GM23338 (cell line): ENCODE measurements at regions not wholly inside any gene's neighbourhood (a gene's known extent, or its start where the extent isn't known, plus 50 kb on each side); places are given as distances from the start of the nearest gene placed in this dataset.

Source experiments
- ATAC-seq: fragments of 200-7000 bp; cut with Tn5 transposase; 3 replicates; pipeline ENCODE4 v1.9.1; 2020
- DNase-seq: peaks from one replicate; pipeline ENCODE4 v3.0.0-alpha.2; 2015; ENCODE audit warnings: low spot score
- H2AFZ ChIP-seq: fragments of 200-600 bp; sonication (generic); 2 replicates; pipeline ENCODE4 v1.8.0; 2016; ENCODE audit warnings: antibody characterized with exemption, mild to moderate bottlenecking, moderate library complexity
- H3F3A ChIP-seq: fragments of 200-600 bp; sonication (generic); replicated peaks from 2 replicates; pipeline ENCODE4 v1.8.0; 2017; ENCODE audit warnings: antibody characterized with exemption, mixed run types, low read depth
- H3K27ac ChIP-seq: fragments of 200-600 bp; sonication (generic); 2 replicates; pipeline ENCODE4 v1.6.1; 2016; ENCODE audit warnings: low read depth
- H3K27me3 ChIP-seq: fragments of 200-600 bp; sonication (generic); 2 replicates; pipeline ENCODE4 v1.8.0; 2016; ENCODE audit warnings: mild to moderate bottlenecking, mixed run types, moderate library complexity; ENCODE audit not compliant: insufficient read depth
- H3K36me3 ChIP-seq: fragments of 200-600 bp; sonication (generic); 2 replicates; pipeline ENCODE4 v1.8.0; 2016; ENCODE audit warnings: mild to moderate bottlenecking; ENCODE audit not compliant: insufficient read depth
- H3K4me1 ChIP-seq: fragments of 200-600 bp; sonication (generic); 2 replicates; pipeline ENCODE4 v1.8.0; 2016; ENCODE audit warnings: mild to moderate bottlenecking, moderate library complexity; ENCODE audit not compliant: insufficient read depth
- H3K4me2 ChIP-seq: fragments of 200-600 bp; sonication (generic); 2 replicates; pipeline ENCODE4 v1.7.1; 2017; ENCODE audit warnings: mixed run types
- H3K4me3 ChIP-seq: fragments of 200-600 bp; sonication (generic); 2 replicates; pipeline ENCODE4 v1.6.1; 2016; ENCODE audit warnings: mixed run types
- H3K79me2 ChIP-seq: fragments of 200-600 bp; sonication (generic); replicated peaks from 2 replicates; pipeline ENCODE4 v1.8.0; 2017; ENCODE audit warnings: mild to moderate bottlenecking; ENCODE audit not compliant: insufficient read depth
- H3K9me2 ChIP-seq: fragments of 200-600 bp; sonication (generic); 2 replicates; pipeline ENCODE4 v1.8.0; 2017; ENCODE audit not compliant: insufficient read depth
- H4K20me1 ChIP-seq: fragments of 200-600 bp; sonication (generic); replicated peaks from 2 replicates; pipeline ENCODE4 v1.8.0; 2017; ENCODE audit warnings: mild to moderate bottlenecking; ENCODE audit not compliant: insufficient read depth
- H3K27ac Mint-ChIP-seq: 2 replicates; pipeline ENCODE4 v1.8.0; 2020; ENCODE audit warnings: inconsistent platforms, mild to moderate bottlenecking, moderate library complexity, mixed read lengths
- H3K27me3 Mint-ChIP-seq: 3 replicates; pipeline ENCODE4 v1.8.0; 2022; ENCODE audit warnings: low read depth, mild to moderate bottlenecking, moderate library complexity, mixed read lengths, inconsistent platforms; ENCODE audit not compliant: insufficient read depth, poor library complexity
- H3K36me3 Mint-ChIP-seq: 3 replicates; pipeline ENCODE4 v1.8.0; 2021; ENCODE audit warnings: low read depth, mild to moderate bottlenecking, inconsistent platforms, moderate library complexity, mixed read lengths
- H3K4me1 Mint-ChIP-seq: 3 replicates; pipeline ENCODE4 v1.8.0; 2020; ENCODE audit warnings: mild to moderate bottlenecking, inconsistent platforms, mixed read lengths
- H3K4me3 Mint-ChIP-seq: 3 replicates; pipeline ENCODE4 v1.8.0; 2021; ENCODE audit warnings: moderate library complexity, mild to moderate bottlenecking, inconsistent platforms, mixed read lengths
- H3K9me3 Mint-ChIP-seq: 3 replicates; pipeline ENCODE4 v1.8.0; 2020; ENCODE audit warnings: moderate library complexity, mild to moderate bottlenecking, inconsistent platforms, mixed read lengths
- JUNB ChIP-seq: IDR thresholded peaks from one replicate; pipeline ENCODE4 v1.6.1; 2016; ENCODE audit warnings: antibody characterized with exemption; ENCODE audit not compliant: unreplicated experiment
- NANOG ChIP-seq: IDR thresholded peaks from 2 replicates; pipeline ENCODE4 v1.6.1; 2016; ENCODE audit warnings: antibody characterized with exemption, borderline replicate concordance
- TF ChIP-seq, protein P1 (sequence below): fragments of 250-450 bp; sonication (Bioruptor Pico); IDR thresholded peaks from 2 replicates; pipeline ENCODE4 v1.5.0; 2020; ENCODE audit warnings: mild to moderate bottlenecking, moderate library complexity
- TF ChIP-seq, protein P2 (sequence below), 2 experiments: fragments of 200-600 bp in 1 of 2; sonication (generic) in 1 of 2; conservative IDR thresholded peaks; 2 replicates each; pipeline versions ENCODE4 v1.5.1 to v1.6.1; 2016 to 2017; ENCODE audit warnings: antibody characterized with exemption in 2 of 2, low read depth in 2 of 2, mild to moderate bottlenecking in 2 of 2, moderate library complexity in 1 of 2
- TF ChIP-seq, protein P3 (sequence below): IDR thresholded peaks from one replicate; pipeline ENCODE4 v1.6.1; 2018; ENCODE audit warnings: antibody characterized with exemption; ENCODE audit not compliant: unreplicated experiment

DNA sequence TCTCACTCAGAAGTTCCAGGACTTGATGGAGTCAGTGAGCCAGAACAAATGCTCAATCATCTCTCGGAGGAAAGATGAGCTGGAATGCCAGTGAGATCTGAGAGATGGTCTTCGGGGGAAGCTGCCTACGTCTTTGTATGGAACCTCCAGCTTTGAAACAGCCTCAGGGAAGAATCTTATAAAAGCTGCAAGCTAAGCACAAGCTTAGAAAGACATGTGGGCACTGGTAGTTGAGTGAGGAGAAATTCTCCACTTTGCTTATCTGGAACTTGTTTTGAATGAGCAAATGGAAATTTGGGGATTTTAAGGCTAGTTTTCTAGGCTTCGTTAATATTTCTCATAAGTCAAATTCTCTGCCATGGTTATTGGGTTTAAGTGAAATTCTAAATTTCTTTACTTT, 594.4 kb downstream of the QKI start:
- Mint-ChIP-seq H3K27ac (no peak overlapping the region), H3K9me3 (no peaks in the 10 kb centered on the region; the same call in 2 of the 3 replicates), H3K36me3 (no peaks in the 10 kb centered on the region), H3K4me1 (no peaks in the 10 kb centered on the region), H3K4me3 (no peak overlapping the region), H3K27me3 (no peaks in the 10 kb centered on the region)
- Histone ChIP-seq H2AFZ (no peak overlapping the region; the same call in 1 of the 2 replicates), H3K79me2 (no peaks in the 10 kb centered on the region), H4K20me1 (no peaks in the 10 kb centered on the region), H3K27ac (no peak overlapping the region), H3F3A (no peaks in the 10 kb centered on the region), H3K9me2 (no peaks in the 10 kb centered on the region), H3K36me3 (no peaks in the 10 kb centered on the region), H3K4me3 (no peak overlapping the region), H3K27me3 (no peaks in the 10 kb centered on the region), H3K4me1 (no peaks in the 10 kb centered on the region), H3K4me2 (no peak overlapping the region)
- TF ChIP-seq JUNB: no peak
- TF ChIP-seq, protein P1, sequence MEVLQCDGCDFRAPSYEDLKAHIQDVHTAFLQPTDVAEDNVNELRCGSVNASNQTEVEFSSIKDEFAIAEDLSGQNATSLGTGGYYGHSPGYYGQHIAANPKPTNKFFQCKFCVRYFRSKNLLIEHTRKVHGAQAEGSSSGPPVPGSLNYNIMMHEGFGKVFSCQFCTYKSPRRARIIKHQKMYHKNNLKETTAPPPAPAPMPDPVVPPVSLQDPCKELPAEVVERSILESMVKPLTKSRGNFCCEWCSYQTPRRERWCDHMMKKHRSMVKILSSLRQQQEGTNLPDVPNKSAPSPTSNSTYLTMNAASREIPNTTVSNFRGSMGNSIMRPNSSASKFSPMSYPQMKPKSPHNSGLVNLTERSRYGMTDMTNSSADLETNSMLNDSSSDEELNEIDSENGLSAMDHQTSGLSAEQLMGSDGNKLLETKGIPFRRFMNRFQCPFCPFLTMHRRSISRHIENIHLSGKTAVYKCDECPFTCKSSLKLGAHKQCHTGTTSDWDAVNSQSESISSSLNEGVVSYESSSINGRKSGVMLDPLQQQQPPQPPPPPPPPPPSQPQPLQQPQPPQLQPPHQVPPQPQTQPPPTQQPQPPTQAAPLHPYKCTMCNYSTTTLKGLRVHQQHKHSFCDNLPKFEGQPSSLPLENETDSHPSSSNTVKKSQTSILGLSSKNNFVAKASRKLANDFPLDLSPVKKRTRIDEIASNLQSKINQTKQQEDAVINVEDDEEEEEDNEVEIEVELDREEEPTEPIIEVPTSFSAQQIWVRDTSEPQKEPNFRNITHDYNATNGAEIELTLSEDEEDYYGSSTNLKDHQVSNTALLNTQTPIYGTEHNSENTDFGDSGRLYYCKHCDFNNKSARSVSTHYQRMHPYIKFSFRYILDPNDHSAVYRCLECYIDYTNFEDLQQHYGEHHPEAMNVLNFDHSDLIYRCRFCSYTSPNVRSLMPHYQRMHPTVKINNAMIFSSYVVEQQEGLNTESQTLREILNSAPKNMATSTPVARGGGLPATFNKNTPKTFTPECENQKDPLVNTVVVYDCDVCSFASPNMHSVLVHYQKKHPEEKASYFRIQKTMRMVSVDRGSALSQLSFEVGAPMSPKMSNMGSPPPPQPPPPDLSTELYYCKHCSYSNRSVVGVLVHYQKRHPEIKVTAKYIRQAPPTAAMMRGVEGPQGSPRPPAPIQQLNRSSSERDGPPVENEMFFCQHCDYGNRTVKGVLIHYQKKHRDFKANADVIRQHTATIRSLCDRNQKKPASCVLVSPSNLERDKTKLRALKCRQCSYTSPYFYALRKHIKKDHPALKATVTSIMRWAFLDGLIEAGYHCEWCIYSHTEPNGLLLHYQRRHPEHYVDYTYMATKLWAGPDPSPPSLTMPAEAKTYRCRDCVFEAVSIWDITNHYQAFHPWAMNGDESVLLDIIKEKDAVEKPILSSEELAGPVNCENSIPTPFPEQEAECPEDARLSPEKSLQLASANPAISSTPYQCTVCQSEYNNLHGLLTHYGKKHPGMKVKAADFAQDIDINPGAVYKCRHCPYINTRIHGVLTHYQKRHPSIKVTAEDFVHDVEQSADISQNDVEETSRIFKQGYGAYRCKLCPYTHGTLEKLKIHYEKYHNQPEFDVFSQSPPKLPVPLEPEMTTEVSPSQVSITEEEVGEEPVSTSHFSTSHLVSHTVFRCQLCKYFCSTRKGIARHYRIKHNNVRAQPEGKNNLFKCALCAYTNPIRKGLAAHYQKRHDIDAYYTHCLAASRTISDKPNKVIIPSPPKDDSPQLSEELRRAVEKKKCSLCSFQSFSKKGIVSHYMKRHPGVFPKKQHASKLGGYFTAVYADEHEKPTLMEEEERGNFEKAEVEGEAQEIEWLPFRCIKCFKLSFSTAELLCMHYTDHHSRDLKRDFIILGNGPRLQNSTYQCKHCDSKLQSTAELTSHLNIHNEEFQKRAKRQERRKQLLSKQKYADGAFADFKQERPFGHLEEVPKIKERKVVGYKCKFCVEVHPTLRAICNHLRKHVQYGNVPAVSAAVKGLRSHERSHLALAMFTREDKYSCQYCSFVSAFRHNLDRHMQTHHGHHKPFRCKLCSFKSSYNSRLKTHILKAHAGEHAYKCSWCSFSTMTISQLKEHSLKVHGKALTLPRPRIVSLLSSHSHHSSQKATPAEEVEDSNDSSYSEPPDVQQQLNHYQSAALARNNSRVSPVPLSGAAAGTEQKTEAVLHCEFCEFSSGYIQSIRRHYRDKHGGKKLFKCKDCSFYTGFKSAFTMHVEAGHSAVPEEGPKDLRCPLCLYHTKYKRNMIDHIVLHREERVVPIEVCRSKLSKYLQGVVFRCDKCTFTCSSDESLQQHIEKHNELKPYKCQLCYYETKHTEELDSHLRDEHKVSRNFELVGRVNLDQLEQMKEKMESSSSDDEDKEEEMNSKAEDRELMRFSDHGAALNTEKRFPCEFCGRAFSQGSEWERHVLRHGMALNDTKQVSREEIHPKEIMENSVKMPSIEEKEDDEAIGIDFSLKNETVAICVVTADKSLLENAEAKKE (CRISPR knock-in tag): no peak
- no peak for TF ChIP-seq NANOG
- DNase-seq: no peak
- no peak for ATAC-seq

DNA sequence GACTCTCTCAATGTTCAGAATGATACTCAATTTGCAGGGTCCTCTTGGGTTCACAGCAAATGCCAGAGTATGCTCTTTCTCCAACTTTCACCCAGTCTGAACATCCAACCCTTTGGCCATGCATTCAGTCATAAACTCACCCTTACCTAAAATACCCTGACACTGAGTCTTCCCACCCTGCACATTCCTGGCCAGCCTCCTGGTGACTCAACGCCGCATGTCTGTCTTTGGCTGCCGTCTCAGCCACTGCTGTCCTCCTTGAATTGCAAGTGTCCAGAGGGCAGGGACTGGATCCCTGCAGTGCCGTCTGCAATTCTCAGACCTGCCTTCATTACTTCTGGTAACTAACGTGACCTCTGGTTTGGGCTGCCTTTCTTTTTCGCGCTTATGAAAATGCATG, 593.4 kb downstream of the QKI start:
- Mint-ChIP-seq H3K4me1 (no peaks in the 10 kb centered on the region), H3K9me3 (no peaks in the 10 kb centered on the region; the same call in 2 of the 3 replicates), H3K27ac (no peak overlapping the region), H3K27me3 (no peaks in the 10 kb centered on the region), H3K4me3 (no peak overlapping the region), H3K36me3 (no peaks in the 10 kb centered on the region)
- Histone ChIP-seq H2AFZ (no peak overlapping the region), H3F3A (no peaks in the 10 kb centered on the region), H3K4me3 (no peak overlapping the region), H4K20me1 (no peaks in the 10 kb centered on the region), H3K27ac (no peak overlapping the region), H3K27me3 (no peaks in the 10 kb centered on the region), H3K79me2 (no peaks in the 10 kb centered on the region), H3K4me2 (no peak overlapping the region), H3K4me1 (no peaks in the 10 kb centered on the region), H3K36me3 (no peaks in the 10 kb centered on the region), H3K9me2 (no peaks in the 10 kb centered on the region)
- ATAC-seq: no peak
- DNase-seq: no peak
- TF ChIP-seq, protein P2, sequence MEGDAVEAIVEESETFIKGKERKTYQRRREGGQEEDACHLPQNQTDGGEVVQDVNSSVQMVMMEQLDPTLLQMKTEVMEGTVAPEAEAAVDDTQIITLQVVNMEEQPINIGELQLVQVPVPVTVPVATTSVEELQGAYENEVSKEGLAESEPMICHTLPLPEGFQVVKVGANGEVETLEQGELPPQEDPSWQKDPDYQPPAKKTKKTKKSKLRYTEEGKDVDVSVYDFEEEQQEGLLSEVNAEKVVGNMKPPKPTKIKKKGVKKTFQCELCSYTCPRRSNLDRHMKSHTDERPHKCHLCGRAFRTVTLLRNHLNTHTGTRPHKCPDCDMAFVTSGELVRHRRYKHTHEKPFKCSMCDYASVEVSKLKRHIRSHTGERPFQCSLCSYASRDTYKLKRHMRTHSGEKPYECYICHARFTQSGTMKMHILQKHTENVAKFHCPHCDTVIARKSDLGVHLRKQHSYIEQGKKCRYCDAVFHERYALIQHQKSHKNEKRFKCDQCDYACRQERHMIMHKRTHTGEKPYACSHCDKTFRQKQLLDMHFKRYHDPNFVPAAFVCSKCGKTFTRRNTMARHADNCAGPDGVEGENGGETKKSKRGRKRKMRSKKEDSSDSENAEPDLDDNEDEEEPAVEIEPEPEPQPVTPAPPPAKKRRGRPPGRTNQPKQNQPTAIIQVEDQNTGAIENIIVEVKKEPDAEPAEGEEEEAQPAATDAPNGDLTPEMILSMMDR (conservative IDR thresholded peaks at IDR 0.05; ENCODE audit: low read depth in 2 of 2): no peak
- TF ChIP-seq, protein P3, sequence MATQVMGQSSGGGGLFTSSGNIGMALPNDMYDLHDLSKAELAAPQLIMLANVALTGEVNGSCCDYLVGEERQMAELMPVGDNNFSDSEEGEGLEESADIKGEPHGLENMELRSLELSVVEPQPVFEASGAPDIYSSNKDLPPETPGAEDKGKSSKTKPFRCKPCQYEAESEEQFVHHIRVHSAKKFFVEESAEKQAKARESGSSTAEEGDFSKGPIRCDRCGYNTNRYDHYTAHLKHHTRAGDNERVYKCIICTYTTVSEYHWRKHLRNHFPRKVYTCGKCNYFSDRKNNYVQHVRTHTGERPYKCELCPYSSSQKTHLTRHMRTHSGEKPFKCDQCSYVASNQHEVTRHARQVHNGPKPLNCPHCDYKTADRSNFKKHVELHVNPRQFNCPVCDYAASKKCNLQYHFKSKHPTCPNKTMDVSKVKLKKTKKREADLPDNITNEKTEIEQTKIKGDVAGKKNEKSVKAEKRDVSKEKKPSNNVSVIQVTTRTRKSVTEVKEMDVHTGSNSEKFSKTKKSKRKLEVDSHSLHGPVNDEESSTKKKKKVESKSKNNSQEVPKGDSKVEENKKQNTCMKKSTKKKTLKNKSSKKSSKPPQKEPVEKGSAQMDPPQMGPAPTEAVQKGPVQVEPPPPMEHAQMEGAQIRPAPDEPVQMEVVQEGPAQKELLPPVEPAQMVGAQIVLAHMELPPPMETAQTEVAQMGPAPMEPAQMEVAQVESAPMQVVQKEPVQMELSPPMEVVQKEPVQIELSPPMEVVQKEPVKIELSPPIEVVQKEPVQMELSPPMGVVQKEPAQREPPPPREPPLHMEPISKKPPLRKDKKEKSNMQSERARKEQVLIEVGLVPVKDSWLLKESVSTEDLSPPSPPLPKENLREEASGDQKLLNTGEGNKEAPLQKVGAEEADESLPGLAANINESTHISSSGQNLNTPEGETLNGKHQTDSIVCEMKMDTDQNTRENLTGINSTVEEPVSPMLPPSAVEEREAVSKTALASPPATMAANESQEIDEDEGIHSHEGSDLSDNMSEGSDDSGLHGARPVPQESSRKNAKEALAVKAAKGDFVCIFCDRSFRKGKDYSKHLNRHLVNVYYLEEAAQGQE: no peak
